ENCODE measurements at regions not wholly inside any gene's neighbourhood (a gene's known extent, or its start where the extent isn't known, plus 50 kb on each side); places are given as distances from the start of the nearest gene placed in this dataset.

DNA sequence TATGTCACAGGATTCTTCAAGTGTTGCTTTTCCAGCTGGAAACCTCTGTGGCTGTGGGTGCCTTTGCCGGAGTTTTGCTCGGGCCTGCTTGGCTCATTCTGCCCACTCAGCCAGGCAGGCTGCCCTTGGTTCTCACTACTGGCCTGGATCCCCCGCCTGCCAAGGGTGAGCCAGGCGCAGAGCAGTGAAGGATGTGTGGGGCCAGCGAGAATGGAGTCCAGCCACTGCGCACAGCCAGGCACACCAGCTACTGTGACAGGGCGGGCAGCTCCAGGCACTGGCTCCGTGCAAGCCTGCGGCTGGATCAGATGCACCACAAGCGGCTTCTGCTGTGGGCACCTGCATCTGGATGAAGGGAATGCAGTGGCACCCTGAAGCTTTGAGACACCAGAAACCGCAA is 257.1 kb downstream of the RPRM start:
- no peaks in the 10 kb centered on the region for H3K4me1 ChIP-seq (ENCODE audit: control insufficient read depth, extremely low read depth, insufficient read depth, low read length)
- no peaks in the 10 kb centered on the region for H3K36me3 ChIP-seq (ENCODE audit: control insufficient read depth, insufficient read depth, low read length)
- H2AFZ ChIP-seq (ENCODE audit: low read length), result no peak overlapping the region
- H3K27me3 ChIP-seq (ENCODE audit: control insufficient read depth, insufficient read depth, low read length), result no peaks in the 10 kb centered on the region
- no peaks in the 10 kb centered on the region for H3K79me2 ChIP-seq (ENCODE audit: control insufficient read depth, insufficient read depth, low read length)
- no peak overlapping the region for H3K4me3 ChIP-seq (replicated peaks in 1 of 4; ENCODE audit: control extremely low read depth in 1 of 4, insufficient read depth in 1 of 4, low read depth in 3 of 4, low read length in 4 of 4)
- no peak overlapping the region for H3K4me2 ChIP-seq (ENCODE audit: extremely low read depth, insufficient read depth, low read length)
- H3K9ac ChIP-seq (ENCODE audit: insufficient read depth, low read length), result no peak overlapping the region
- H3K9me3 ChIP-seq (ENCODE audit: control insufficient read depth, insufficient read depth, low read depth, low read length), result no peaks in the 10 kb centered on the region
- no peak overlapping the region for H3K27ac ChIP-seq (ENCODE audit: insufficient read depth, low read length)
- DNase-seq (ENCODE audit: low read depth in 2 of 2), result no peak
- TF ChIP-seq, protein P1, sequence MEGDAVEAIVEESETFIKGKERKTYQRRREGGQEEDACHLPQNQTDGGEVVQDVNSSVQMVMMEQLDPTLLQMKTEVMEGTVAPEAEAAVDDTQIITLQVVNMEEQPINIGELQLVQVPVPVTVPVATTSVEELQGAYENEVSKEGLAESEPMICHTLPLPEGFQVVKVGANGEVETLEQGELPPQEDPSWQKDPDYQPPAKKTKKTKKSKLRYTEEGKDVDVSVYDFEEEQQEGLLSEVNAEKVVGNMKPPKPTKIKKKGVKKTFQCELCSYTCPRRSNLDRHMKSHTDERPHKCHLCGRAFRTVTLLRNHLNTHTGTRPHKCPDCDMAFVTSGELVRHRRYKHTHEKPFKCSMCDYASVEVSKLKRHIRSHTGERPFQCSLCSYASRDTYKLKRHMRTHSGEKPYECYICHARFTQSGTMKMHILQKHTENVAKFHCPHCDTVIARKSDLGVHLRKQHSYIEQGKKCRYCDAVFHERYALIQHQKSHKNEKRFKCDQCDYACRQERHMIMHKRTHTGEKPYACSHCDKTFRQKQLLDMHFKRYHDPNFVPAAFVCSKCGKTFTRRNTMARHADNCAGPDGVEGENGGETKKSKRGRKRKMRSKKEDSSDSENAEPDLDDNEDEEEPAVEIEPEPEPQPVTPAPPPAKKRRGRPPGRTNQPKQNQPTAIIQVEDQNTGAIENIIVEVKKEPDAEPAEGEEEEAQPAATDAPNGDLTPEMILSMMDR (conservative IDR thresholded peaks at IDR 0.05 in 1 of 2, IDR thresholded peaks at IDR 0.05 in 1 of 2; ENCODE audit: low read depth in 1 of 2, low read length in 2 of 2), result no peak
- TF ChIP-seq EZH2 (IDR thresholded peaks at IDR 0.05; ENCODE audit: low read length, missing control alignments), result no peak
- no peaks in the 10 kb centered on the region for H4K20me1 ChIP-seq (ENCODE audit: control insufficient read depth, extremely low read depth, insufficient read depth, low read length)

DNA sequence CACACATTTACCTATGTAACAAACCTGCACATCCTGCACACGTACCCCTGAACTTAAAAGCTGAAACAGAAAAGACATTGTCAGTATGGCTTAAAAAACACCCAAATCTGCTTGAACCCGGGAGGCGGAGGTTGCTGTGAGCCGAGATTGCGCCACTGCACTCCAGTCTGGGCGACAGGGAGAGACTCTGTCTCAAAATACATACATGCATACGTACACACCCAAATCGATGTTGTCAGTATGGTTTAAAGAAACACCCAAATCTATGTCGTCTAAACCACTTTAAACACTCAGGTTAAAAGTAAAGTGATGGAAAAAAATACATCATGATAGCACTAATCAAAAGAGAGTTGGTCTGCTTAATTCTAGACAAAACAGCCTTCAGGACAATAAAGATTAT is 257.5 kb downstream of the RPRM start:
- Histone ChIP-seq H3K4me1 (ENCODE audit: control insufficient read depth, extremely low read depth, insufficient read depth, low read length) (no peaks in the 10 kb centered on the region), H3K27ac (ENCODE audit: insufficient read depth, low read length) (no peak overlapping the region), H3K79me2 (ENCODE audit: control insufficient read depth, insufficient read depth, low read length) (no peaks in the 10 kb centered on the region), H3K36me3 (ENCODE audit: control insufficient read depth, insufficient read depth, low read length) (no peaks in the 10 kb centered on the region), H3K9me3 (ENCODE audit: control insufficient read depth, insufficient read depth, low read depth, low read length) (no peaks in the 10 kb centered on the region), H3K4me3 (replicated peaks in 1 of 4; ENCODE audit: control extremely low read depth in 1 of 4, insufficient read depth in 1 of 4, low read depth in 3 of 4, low read length in 4 of 4) (no peak overlapping the region), H3K9ac (ENCODE audit: insufficient read depth, low read length) (no peak overlapping the region), H4K20me1 (ENCODE audit: control insufficient read depth, extremely low read depth, insufficient read depth, low read length) (no peaks in the 10 kb centered on the region), H3K4me2 (ENCODE audit: extremely low read depth, insufficient read depth, low read length) (no peak overlapping the region), H2AFZ (ENCODE audit: low read length) (no peak overlapping the region), H3K27me3 (ENCODE audit: control insufficient read depth, insufficient read depth, low read length) (no peaks in the 10 kb centered on the region)
- DNase-seq (ENCODE audit: low read depth in 2 of 2), result no peak
- TF ChIP-seq EZH2 (IDR thresholded peaks at IDR 0.05; ENCODE audit: low read length, missing control alignments), result no peak
- TF ChIP-seq, protein P1 (conservative IDR thresholded peaks at IDR 0.05 in 1 of 2, IDR thresholded peaks at IDR 0.05 in 1 of 2; ENCODE audit: low read depth in 1 of 2, low read length in 2 of 2), result no peak

DNA sequence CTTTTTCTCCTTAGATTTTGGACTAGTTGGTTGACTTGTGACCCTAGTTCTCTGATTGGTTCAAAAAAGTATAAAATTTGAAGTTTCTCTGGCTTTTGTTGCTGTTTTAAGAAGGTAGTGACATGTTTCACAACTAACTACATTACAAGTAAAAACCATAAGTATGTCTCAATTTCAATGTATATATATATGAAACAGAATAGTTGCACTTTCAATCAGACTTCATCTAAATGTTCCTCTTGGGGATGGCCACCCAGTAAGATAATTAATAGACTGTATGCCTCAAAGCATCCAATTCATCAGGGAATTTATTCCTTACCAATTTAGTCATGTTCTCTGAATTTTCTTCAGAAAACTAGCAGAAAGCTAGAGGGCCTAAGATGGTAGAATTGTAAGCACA is 259.7 kb downstream of the RPRM start:
- no peak for DNase-seq (ENCODE audit: low read depth in 2 of 2)

More for the DNA sequence above, 259.7 kb downstream of the RPRM start:
- H3K4me3 ChIP-seq (replicated peaks in 1 of 4; ENCODE audit: control extremely low read depth in 1 of 4, insufficient read depth in 1 of 4, low read depth in 3 of 4, low read length in 4 of 4), result no peak overlapping the region
- H3K9ac ChIP-seq (ENCODE audit: insufficient read depth, low read length), result no peak overlapping the region
- no peak overlapping the region for H3K27ac ChIP-seq (ENCODE audit: insufficient read depth, low read length)
- no peaks in the 10 kb centered on the region for H3K36me3 ChIP-seq (ENCODE audit: control insufficient read depth, insufficient read depth, low read length)
- no peaks in the 10 kb centered on the region for H4K20me1 ChIP-seq (ENCODE audit: control insufficient read depth, extremely low read depth, insufficient read depth, low read length)
- H3K4me1 ChIP-seq (ENCODE audit: control insufficient read depth, extremely low read depth, insufficient read depth, low read length), result no peaks in the 10 kb centered on the region
- H3K4me2 ChIP-seq (ENCODE audit: extremely low read depth, insufficient read depth, low read length), result no peak overlapping the region
- H3K9me3 ChIP-seq (ENCODE audit: control insufficient read depth, insufficient read depth, low read depth, low read length), result no peaks in the 10 kb centered on the region
- H3K79me2 ChIP-seq (ENCODE audit: control insufficient read depth, insufficient read depth, low read length), result no peaks in the 10 kb centered on the region
- TF ChIP-seq EZH2 (IDR thresholded peaks at IDR 0.05; ENCODE audit: low read length, missing control alignments), result no peak
- TF ChIP-seq, protein P1 (conservative IDR thresholded peaks at IDR 0.05 in 1 of 2, IDR thresholded peaks at IDR 0.05 in 1 of 2; ENCODE audit: low read depth in 1 of 2, low read length in 2 of 2), result no peak
- no peaks in the 10 kb centered on the region for H3K27me3 ChIP-seq (ENCODE audit: control insufficient read depth, insufficient read depth, low read length)
- H2AFZ ChIP-seq (ENCODE audit: low read length), result no peak overlapping the region

Data from fibroblast of lung (primary cell).